BJ (cell line): ENCODE measurements at regions not wholly inside any gene's neighbourhood (a gene's known extent, or its start where the extent isn't known, plus 50 kb on each side); places are given as distances from the start of the nearest gene placed in this dataset.

Source experiments
- CTCF ChIA-PET: fragments of 350-600 bp; formaldehyde crosslinking; extraction: SDS; loops from one replicate; lab custom pipeline; 2021; ENCODE audit warnings: antibody characterized with exemption, inconsistent platforms; lab: Yijun Ruan, JAX
- POLR2A ChIA-PET: fragments of 300-600 bp; sonication (Branson Sonifier 250); formaldehyde crosslinking; extraction: SDS; loops from one replicate; lab custom pipeline; 2021; ENCODE audit warnings: antibody characterized with exemption; lab: Charles Lee
- DNase-seq: peaks from one replicate; pipeline ENCODE4 v3.0.0-alpha.2; 2011; ENCODE audit warnings: low read depth
- H3K27me3 ChIP-seq: 2 replicates; pipeline ENCODE4 v1.6.0; 2011; ENCODE audit warnings: low read length; ENCODE audit not compliant: control insufficient read depth, insufficient read depth
- H3K36me3 ChIP-seq: 2 replicates; pipeline ENCODE4 v1.5.1; 2011; ENCODE audit warnings: low read length; ENCODE audit not compliant: control insufficient read depth, insufficient read depth
- H3K4me3 ChIP-seq: 2 replicates; pipeline ENCODE4 v1.5.1; 2011; ENCODE audit warnings: low read depth, mild to moderate bottlenecking, control low read depth, low read length
- CTCF ChIP-seq: IDR thresholded peaks from 2 replicates; pipeline ENCODE4 v1.5.1; 2011; ENCODE audit warnings: low read depth, mild to moderate bottlenecking, control low read depth, inconsistent platforms, low read length, moderate library complexity; ENCODE audit not compliant: insufficient read depth

DNA sequence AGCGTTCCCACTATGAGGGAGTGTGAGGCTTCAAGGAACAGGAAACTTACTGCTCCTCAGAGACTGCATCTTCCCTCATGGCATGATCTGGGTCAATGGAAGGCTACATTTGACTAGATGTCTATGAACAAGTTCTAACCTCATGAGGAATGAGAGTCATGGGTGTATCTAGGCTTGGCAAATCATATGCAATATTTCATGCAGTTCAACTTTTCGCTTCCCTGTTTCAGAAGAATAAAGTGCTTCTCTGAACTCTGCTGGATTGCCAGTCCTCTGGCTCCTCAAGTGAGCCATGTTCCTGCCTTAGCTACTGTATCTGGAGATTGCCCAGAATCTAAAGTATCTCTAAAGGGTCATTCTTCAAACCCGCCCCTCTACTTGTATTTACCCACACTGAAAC, 54.3 kb upstream of the SEMA3A start:
- no peak for TF ChIP-seq CTCF
- POLR2A ChIA-PET = no interaction called here
- Histone ChIP-seq H3K27me3 (no peaks in the 10 kb centered on the region), H3K4me3 (no peak overlapping the region), H3K36me3 (no peaks in the 10 kb centered on the region)
- no peak for DNase-seq
- CTCF ChIA-PET = no interaction called here

DNA sequence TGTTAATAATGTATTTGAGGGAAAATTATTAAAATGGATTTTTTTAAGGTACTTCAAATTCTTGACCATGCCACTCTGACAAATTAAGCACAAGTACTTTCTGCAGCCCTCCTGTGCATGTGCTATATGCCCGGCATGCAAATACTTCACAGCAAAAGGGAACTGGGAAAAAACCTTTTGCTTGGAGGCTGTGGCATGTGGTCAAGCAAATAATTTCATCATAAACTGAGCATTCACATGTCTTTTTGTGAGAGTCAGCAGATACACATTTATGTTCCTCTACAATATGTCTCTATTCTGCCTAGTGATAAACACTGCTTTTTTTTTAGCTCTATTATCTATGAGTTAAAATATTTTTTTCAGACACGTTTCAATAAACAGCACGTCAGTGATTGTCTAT, 53.7 kb upstream of the SEMA3A start:
- DNase-seq = no peak
- ChIA-PET CTCF (no interaction called here), POLR2A (no interaction called here)
- Histone ChIP-seq H3K36me3 (no peaks in the 10 kb centered on the region), H3K27me3 (no peaks in the 10 kb centered on the region), H3K4me3 (no peak overlapping the region)
- TF ChIP-seq CTCF = no peak

DNA sequence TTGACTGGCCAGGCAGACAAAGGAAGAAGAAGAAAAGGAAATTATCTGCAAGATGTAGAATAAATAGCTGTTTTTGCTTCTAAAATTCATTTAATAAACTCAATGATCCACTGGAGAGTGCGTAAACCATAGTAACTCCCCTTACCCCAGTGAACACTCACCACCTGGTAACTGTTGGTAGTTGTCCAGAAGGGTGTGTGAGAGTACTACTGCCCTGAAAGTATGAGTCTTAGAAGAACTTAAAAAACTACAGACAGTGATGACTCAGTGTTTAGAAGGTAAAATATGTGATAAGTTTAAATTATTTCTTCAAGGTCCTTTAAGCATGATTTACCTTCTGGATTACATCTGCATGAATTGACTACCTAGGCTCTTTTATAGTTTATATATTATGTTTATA, 53.0 kb upstream of the SEMA3A start:
- Histone ChIP-seq H3K27me3 (no peaks in the 10 kb centered on the region), H3K4me3 (no peak overlapping the region), H3K36me3 (no peaks in the 10 kb centered on the region)
- POLR2A ChIA-PET = no interaction called here
- DNase-seq = no peak
- TF ChIP-seq CTCF = no peak
- CTCF ChIA-PET = no interaction called here

DNA sequence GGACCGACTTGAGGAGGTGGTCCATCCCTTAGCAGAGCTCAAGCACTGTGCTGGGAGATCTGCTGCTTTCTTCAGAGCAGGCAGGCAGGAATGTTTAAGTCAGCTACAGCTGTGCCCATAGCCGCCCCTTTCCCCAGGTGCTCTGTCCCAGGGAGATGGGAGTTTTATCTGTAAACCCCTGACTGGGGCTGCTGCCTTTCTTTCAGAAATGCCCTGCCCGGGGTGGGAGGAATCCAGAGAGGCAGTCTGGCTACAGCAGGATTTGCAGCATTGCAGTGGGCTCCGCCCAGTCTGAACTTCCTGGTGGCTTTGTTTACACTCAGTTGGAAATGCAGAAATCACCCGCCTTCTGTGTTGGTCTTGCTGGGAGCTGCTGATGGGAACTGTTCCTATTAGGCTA, 51.2 kb upstream of the SEMA3A start:
- Histone ChIP-seq H3K4me3 (no peak overlapping the region), H3K36me3 (no peaks in the 10 kb centered on the region), H3K27me3 (no peaks in the 10 kb centered on the region)
- ChIA-PET CTCF (no interaction called here), POLR2A (no interaction called here)
- no peak for TF ChIP-seq CTCF
- no peak for DNase-seq
